Spleen (tissue), 11 donors: ENCODE measurements at regions not wholly inside any gene's neighbourhood (a gene's known extent, or its start where the extent isn't known, plus 50 kb on each side); places are given as distances from the start of the nearest gene placed in this dataset.

Experiments
- DNase-seq: peaks from one replicate; pipeline ENCODE4 v3.0.0-alpha.2; 2020
- H3K27ac ChIP-seq, 8 donors: fragments of 200-600 bp; sonication (generic) in 7 of 8; 1 replicate in 4 of 8; 2 replicates in 4 of 8; pipeline versions ENCODE4 v1.5.0 to v1.8.0; 2016 to 2021; ENCODE audit warnings: inconsistent platforms in 4 of 8, mild to moderate bottlenecking in 4 of 8, moderate library complexity in 1 of 8
- H3K27me3 ChIP-seq, 7 donors: fragments of 200-600 bp; sonication (generic) in 6 of 7; replicated peaks in 1 of 7; 1 replicate in 4 of 7; 2 replicates in 3 of 7; pipeline versions ENCODE4 v1.5.0 to v1.8.0; 2016 to 2021; ENCODE audit warnings: inconsistent platforms in 3 of 7, mild to moderate bottlenecking in 1 of 7
- H3K36me3 ChIP-seq, 6 donors: fragments of 200-600 bp; sonication (generic) in 5 of 6; 1 replicate in 4 of 6; 2 replicates in 2 of 6; pipeline versions ENCODE4 v1.5.0 to v1.8.0; 2016 to 2021; ENCODE audit warnings: inconsistent platforms in 2 of 6
- H3K4me1 ChIP-seq, 6 donors: fragments of 200-600 bp; sonication (generic) in 5 of 6; 1 replicate in 3 of 6; 2 replicates in 3 of 6; pipeline versions ENCODE4 v1.5.0 to v1.8.0; 2016 to 2021; ENCODE audit warnings: inconsistent platforms in 3 of 6
- H3K4me3 ChIP-seq, 8 donors: fragments of 200-600 bp; sonication (generic) in 7 of 8; 1 replicate in 4 of 8; 2 replicates in 4 of 8; pipeline versions ENCODE4 v1.5.0 to v1.8.0; 2016 to 2021; ENCODE audit warnings: inconsistent platforms in 4 of 8, mild to moderate bottlenecking in 4 of 8, moderate library complexity in 2 of 8
- H3K9me3 ChIP-seq, 8 donors: fragments of 200-600 bp; sonication (generic) in 7 of 8; 1 replicate in 4 of 8; 2 replicates in 4 of 8; pipeline versions ENCODE4 v1.5.0 to v1.8.0; 2016 to 2021; ENCODE audit warnings: inconsistent platforms in 4 of 8
- CTCF ChIP-seq, 11 experiments: fragments of 200-600 bp in 7 of 11; fragments of 450-650 bp in 4 of 11; sonication (generic) in 4 of 11; IDR thresholded peaks in 8 of 11; conservative IDR thresholded peaks in 3 of 11; 1 replicate in 7 of 11; 2 replicates in 4 of 11; pipeline versions ENCODE4 v1.4.0 to v1.8.0; 2016 to 2021; ENCODE audit warnings: antibody characterized with exemption in 11 of 11, inconsistent platforms in 4 of 11, mild to moderate bottlenecking in 1 of 11
- POLR2A ChIP-seq, 3 donors: fragments of 450-650 bp; IDR thresholded peaks; one replicate each; pipeline ENCODE4 v1.5.1; 2017; ENCODE audit warnings: antibody characterized with exemption in 3 of 3, mild to moderate bottlenecking in 1 of 3
- POLR2AphosphoS5 ChIP-seq, 3 donors: sonication (generic); formaldehyde crosslinking; IDR thresholded peaks; one replicate each; pipeline ENCODE4 v1.5.1; 2017; ENCODE audit warnings: antibody characterized with exemption in 3 of 3
- WGBS, 5 donors: extraction: QIAGEN DNeasy Blood & Tissue Kit in 3 of 5; methylation state at CpG; one replicate each; pipeline versions ENCODE4 v1.1.5 to v1.1.7; 2013 to 2018; 5-methylcytosine and 5-hydroxymethylcytosine counted together
- intact Hi-C: fragments of 100-400 bp; cut with DNase I; formaldehyde crosslinking; loops from one replicate; pipeline ENCODE4 v1.15.0; 2023; ENCODE audit warnings: low total_unique reads
- donor health status: healthy with polysubstance abuse.
- donor health status: DM: no; HTN: no; CAD: no; lungs with moderate emphysema.
- donor health status: DM: no; HTN: no; CAD: no.
- donor health status: Bipolar disorder and iron deficiency.
- donor health status: healthy.
- donor health status: DM: no; HTN: no; CAD: no.
- donor health status: DM: yes; HTN: yes; CAD: no.

- H3K27me3 ChIP-seq = no peaks in the 10 kb centered on the region
- no peak for DNase-seq
- TF ChIP-seq POLR2AphosphoS5 (IDR thresholded peaks at IDR 0.05) (no peak), POLR2A (IDR thresholded peaks at IDR 0.05) (no peak), CTCF (IDR thresholded peaks at IDR 0.05 in 8 of 11, conservative IDR thresholded peaks at IDR 0.05 in 3 of 11) (no peak)
- peaks cover 0 to 25% (median 10%) of the 10 kb centered on the region in 8 donors for H3K9me3 ChIP-seq
- WGBS, 5 donors = 40 to 67% (median 54%) methylated on average over 1 of the region's 1 CpG
- H3K27ac ChIP-seq = no peak overlapping the region
- no peak overlapping the region for H3K4me3 ChIP-seq
- intact Hi-C loops = no loop called here
- H3K4me1 ChIP-seq = no peaks in the 10 kb centered on the region
- no peaks in the 10 kb centered on the region for H3K36me3 ChIP-seq
These were observed 209.6 kb upstream of the DDI1 start for GRCh38 chr11:103826856-103827255.

GRCh38 chr11:103829596-103829995, 206.8 kb upstream of the DDI1 start:
- no peak for DNase-seq
- Histone ChIP-seq H3K27me3 (no peaks in the 10 kb centered on the region), H3K9me3 (peaks cover 0 to 41% (median 27%) of the 10 kb centered on the region in 8 donors), H3K4me1 (no peaks in the 10 kb centered on the region), H3K27ac (no peak overlapping the region), H3K4me3 (no peak overlapping the region), H3K36me3 (no peaks in the 10 kb centered on the region)
- 80 to 96% (median 93%) methylated on average over 3 to 4 of the region's 4 CpGs for WGBS, 5 donors
- intact Hi-C loops = no loop called here
- no peak for TF ChIP-seq POLR2AphosphoS5 (IDR thresholded peaks at IDR 0.05)
- no peak for TF ChIP-seq POLR2A (IDR thresholded peaks at IDR 0.05)
- TF ChIP-seq CTCF (IDR thresholded peaks at IDR 0.05 in 8 of 11, conservative IDR thresholded peaks at IDR 0.05 in 3 of 11) = no peak

GRCh38 chr11:103830205-103830604, 206.2 kb upstream of the DDI1 start:
- TF ChIP-seq POLR2A (IDR thresholded peaks at IDR 0.05) (no peak), CTCF (IDR thresholded peaks at IDR 0.05 in 8 of 11, conservative IDR thresholded peaks at IDR 0.05 in 3 of 11) (no peak), POLR2AphosphoS5 (IDR thresholded peaks at IDR 0.05) (no peak)

GRCh38 chr11:103832762-103833161, 203.7 kb upstream of the DDI1 start:
- H3K27ac ChIP-seq = no peak overlapping the region
- peaks cover 0 to 44% (median 30%) of the 10 kb centered on the region in 8 donors for H3K9me3 ChIP-seq
- no peaks in the 10 kb centered on the region for H3K27me3 ChIP-seq
- no peaks in the 10 kb centered on the region for H3K36me3 ChIP-seq
- DNase-seq = no peak
- H3K4me1 ChIP-seq = no peaks in the 10 kb centered on the region
- TF ChIP-seq POLR2A (IDR thresholded peaks at IDR 0.05) (no peak), CTCF (IDR thresholded peaks at IDR 0.05 in 8 of 11, conservative IDR thresholded peaks at IDR 0.05 in 3 of 11) (no peak), POLR2AphosphoS5 (IDR thresholded peaks at IDR 0.05) (no peak)
- H3K4me3 ChIP-seq = no peak overlapping the region
- intact Hi-C loops = no loop called here
- WGBS, 5 donors = 73 to 86% (median 86%) methylated on average over 3 of the region's 3 CpGs

More at GRCh38 chr11:103830205-103830604, 206.2 kb upstream of the DDI1 start:
- Histone ChIP-seq H3K4me3 (no peak overlapping the region), H3K4me1 (no peaks in the 10 kb centered on the region), H3K27me3 (no peaks in the 10 kb centered on the region), H3K9me3 (peaks cover 0 to 41% (median 27%) of the 10 kb centered on the region in 8 donors), H3K27ac (no peak overlapping the region), H3K36me3 (no peaks in the 10 kb centered on the region)
- no peak for DNase-seq
- intact Hi-C loops = no loop called here
- WGBS, 5 donors = 0 to 74% (median 57%) methylated on average over 1 of the region's 1 CpG
